ENCODE measurements at regions not wholly inside any gene's neighbourhood (a gene's known extent, or its start where the extent isn't known, plus 50 kb on each side); places are given as distances from the start of the nearest gene placed in this dataset.
A peak's percentile ranks its signal among the peaks of the same experiment; 100 is the strongest.

DNA sequence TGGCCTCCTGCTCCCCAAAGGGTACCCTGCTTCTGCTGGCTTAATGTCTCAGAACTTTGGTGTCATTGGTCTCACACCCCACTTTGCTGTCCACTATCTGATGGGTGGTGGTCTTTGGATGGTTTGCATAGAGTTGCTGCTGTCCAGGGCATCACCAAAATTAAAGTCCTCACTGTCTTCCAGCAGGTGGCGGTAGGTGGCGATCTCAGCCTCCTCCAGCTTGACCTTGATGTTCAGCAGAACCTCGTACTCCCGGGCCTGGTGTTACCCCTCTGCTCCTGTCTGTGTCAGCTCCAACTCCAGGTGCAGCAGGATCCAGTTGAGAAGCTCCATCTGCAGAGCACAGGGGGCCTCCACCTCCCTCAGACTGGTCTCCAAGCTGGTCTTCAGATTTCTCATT is 1169.5 kb upstream of the PABPC4L start:
- no peaks in the 10 kb centered on the region for H3K36me3 ChIP-seq (ENCODE audit: insufficient read depth)
- TF ChIP-seq, protein P1, sequence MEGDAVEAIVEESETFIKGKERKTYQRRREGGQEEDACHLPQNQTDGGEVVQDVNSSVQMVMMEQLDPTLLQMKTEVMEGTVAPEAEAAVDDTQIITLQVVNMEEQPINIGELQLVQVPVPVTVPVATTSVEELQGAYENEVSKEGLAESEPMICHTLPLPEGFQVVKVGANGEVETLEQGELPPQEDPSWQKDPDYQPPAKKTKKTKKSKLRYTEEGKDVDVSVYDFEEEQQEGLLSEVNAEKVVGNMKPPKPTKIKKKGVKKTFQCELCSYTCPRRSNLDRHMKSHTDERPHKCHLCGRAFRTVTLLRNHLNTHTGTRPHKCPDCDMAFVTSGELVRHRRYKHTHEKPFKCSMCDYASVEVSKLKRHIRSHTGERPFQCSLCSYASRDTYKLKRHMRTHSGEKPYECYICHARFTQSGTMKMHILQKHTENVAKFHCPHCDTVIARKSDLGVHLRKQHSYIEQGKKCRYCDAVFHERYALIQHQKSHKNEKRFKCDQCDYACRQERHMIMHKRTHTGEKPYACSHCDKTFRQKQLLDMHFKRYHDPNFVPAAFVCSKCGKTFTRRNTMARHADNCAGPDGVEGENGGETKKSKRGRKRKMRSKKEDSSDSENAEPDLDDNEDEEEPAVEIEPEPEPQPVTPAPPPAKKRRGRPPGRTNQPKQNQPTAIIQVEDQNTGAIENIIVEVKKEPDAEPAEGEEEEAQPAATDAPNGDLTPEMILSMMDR (conservative IDR thresholded peaks at IDR 0.05; ENCODE audit: low read depth, low read length) = peak; percentile 34; the same call in 1 of the 2 replicates
- H4K20me1 ChIP-seq (ENCODE audit: insufficient read depth) = no peaks in the 10 kb centered on the region
- H3K27me3 ChIP-seq (ENCODE audit: insufficient read depth, low read depth) = no peaks in the 10 kb centered on the region
- no peak overlapping the region for H3K4me3 ChIP-seq (IDR thresholded peaks at IDR 0.05; ENCODE audit: insufficient read depth, low read depth, low read length)
- no peak overlapping the region for H3K27ac ChIP-seq
- no peak overlapping the region for H3K9ac ChIP-seq
- H3K4me2 ChIP-seq = no peak overlapping the region
- no peaks in the 10 kb centered on the region for H3K4me1 ChIP-seq (ENCODE audit: low read depth, poor library complexity, severe bottlenecking)
- no peaks in the 10 kb centered on the region for H3K79me2 ChIP-seq (ENCODE audit: insufficient read depth, low read depth)
- no peak overlapping the region for H2AFZ ChIP-seq (ENCODE audit: low read depth)

DNA sequence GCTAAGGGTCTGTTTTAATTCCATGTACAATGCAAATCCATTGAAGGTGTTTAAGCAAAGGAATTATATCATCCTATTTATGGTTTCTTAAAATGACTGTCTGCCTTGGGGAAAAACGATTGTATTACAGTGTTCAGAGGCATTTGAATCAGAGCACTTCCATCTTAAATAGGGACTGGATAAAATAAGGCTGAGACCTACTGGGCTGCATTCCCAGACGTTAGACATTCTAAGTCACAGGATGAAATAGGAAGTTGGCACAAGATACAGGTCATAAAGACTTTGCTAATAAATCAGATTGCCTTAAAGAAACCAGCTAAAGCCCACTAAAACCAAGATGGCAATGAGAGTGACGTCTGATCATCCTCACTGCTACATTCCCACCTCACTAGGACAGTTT is 1167.2 kb upstream of the PABPC4L start:
- TF ChIP-seq, protein P1 (conservative IDR thresholded peaks at IDR 0.05; ENCODE audit: low read depth, low read length) = no peak
- Histone ChIP-seq H3K79me2 (ENCODE audit: insufficient read depth, low read depth) (no peaks in the 10 kb centered on the region), H2AFZ (ENCODE audit: low read depth) (no peak overlapping the region), H3K27ac (no peak overlapping the region), H3K9ac (no peak overlapping the region), H3K4me3 (IDR thresholded peaks at IDR 0.05; ENCODE audit: insufficient read depth, low read depth, low read length) (no peak overlapping the region), H3K27me3 (ENCODE audit: insufficient read depth, low read depth) (no peaks in the 10 kb centered on the region), H4K20me1 (ENCODE audit: insufficient read depth) (no peaks in the 10 kb centered on the region), H3K36me3 (ENCODE audit: insufficient read depth) (no peaks in the 10 kb centered on the region), H3K4me1 (ENCODE audit: low read depth, poor library complexity, severe bottlenecking) (no peaks in the 10 kb centered on the region), H3K4me2 (no peak overlapping the region)

DNA sequence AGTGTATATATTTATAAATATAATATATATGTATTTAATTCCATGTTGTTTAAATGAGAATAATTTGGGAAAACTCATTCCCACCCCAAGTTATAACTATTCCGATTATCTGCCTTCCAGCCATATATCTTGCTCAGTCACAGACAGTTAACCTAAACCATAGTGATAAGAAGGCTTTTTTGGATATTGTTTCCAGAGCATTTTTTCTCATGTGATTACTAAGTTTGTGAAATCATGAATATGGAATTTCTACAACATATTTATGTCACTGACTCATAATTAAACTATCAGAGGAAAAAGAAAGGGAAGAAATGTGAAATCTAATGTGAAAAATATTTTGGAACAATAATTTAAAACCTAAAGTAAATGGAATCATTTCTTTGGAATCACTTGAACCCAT is 1163.5 kb upstream of the PABPC4L start:
- TF ChIP-seq, protein P1 (conservative IDR thresholded peaks at IDR 0.05; ENCODE audit: low read depth, low read length) = no peak
- H4K20me1 ChIP-seq (ENCODE audit: insufficient read depth) = no peaks in the 10 kb centered on the region
- H3K4me3 ChIP-seq (IDR thresholded peaks at IDR 0.05; ENCODE audit: insufficient read depth, low read depth, low read length) = no peak overlapping the region
- H3K4me2 ChIP-seq = no peak overlapping the region
- H3K27ac ChIP-seq = no peak overlapping the region
- H2AFZ ChIP-seq (ENCODE audit: low read depth) = no peak overlapping the region
- no peaks in the 10 kb centered on the region for H3K4me1 ChIP-seq (ENCODE audit: low read depth, poor library complexity, severe bottlenecking)
- H3K79me2 ChIP-seq (ENCODE audit: insufficient read depth, low read depth) = no peaks in the 10 kb centered on the region
- no peaks in the 10 kb centered on the region for H3K36me3 ChIP-seq (ENCODE audit: insufficient read depth)
- H3K9ac ChIP-seq = no peak overlapping the region
- H3K27me3 ChIP-seq (ENCODE audit: insufficient read depth, low read depth) = no peaks in the 10 kb centered on the region

DNA sequence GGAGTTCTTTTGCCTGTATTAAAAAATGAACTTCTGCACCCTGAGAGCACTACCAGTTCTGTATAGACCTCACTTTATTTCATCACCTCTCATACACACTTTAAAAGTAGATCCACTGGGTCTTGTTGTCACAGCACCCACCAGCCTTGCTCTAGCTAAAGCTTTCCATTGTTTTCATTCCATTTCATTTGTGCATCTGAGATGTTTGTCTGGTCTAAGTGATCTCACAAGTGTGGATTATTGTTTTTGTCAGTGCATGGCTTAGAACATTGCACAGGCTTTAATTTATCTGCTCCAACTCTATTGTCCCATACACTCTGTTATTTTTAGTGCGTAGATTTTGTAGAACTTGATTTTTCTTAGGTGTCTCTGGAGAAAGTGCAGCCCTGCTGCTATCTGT is 1157.5 kb upstream of the PABPC4L start:
- H3K4me1 ChIP-seq (ENCODE audit: low read depth, poor library complexity, severe bottlenecking) = no peaks in the 10 kb centered on the region
- H4K20me1 ChIP-seq (ENCODE audit: insufficient read depth) = no peaks in the 10 kb centered on the region
- H3K4me2 ChIP-seq = no peak overlapping the region
- no peak overlapping the region for H2AFZ ChIP-seq (ENCODE audit: low read depth)
- H3K4me3 ChIP-seq (IDR thresholded peaks at IDR 0.05; ENCODE audit: insufficient read depth, low read depth, low read length) = no peak overlapping the region
- TF ChIP-seq, protein P1 (conservative IDR thresholded peaks at IDR 0.05; ENCODE audit: low read depth, low read length) = no peak
- H3K27me3 ChIP-seq (ENCODE audit: insufficient read depth, low read depth) = no peaks in the 10 kb centered on the region
- no peaks in the 10 kb centered on the region for H3K36me3 ChIP-seq (ENCODE audit: insufficient read depth)
- no peak overlapping the region for H3K9ac ChIP-seq
- no peaks in the 10 kb centered on the region for H3K79me2 ChIP-seq (ENCODE audit: insufficient read depth, low read depth)
- no peak overlapping the region for H3K27ac ChIP-seq
